Fibroblast of lung (primary cell): ENCODE measurements at regions not wholly inside any gene's neighbourhood (a gene's known extent, or its start where the extent isn't known, plus 50 kb on each side); places are given as distances from the start of the nearest gene placed in this dataset.
"Not testable (repeated sequence)": the region's sequence is repeated elsewhere in the genome, so short reads cannot be mapped to it uniquely, and the experiment has no call there.

Experiments used
- DNase-seq, 2 donors: peaks; one replicate each; pipeline versions ENCODE4 v3.0.0 to v3.0.0-alpha.2; 2010; ENCODE audit warnings: low read depth in 2 of 2
- H2AFZ ChIP-seq: 2 replicates; pipeline ENCODE4 v1.5.1; 2012; ENCODE audit warnings: low read length, control low read depth, inconsistent platforms
- H3K27ac ChIP-seq: 2 replicates; pipeline ENCODE4 v1.5.1; 2011; ENCODE audit warnings: low read length, control low read depth; ENCODE audit not compliant: insufficient read depth
- H3K27me3 ChIP-seq: 2 replicates; pipeline ENCODE4 v1.5.1; 2011; ENCODE audit warnings: mild to moderate bottlenecking, low read length; ENCODE audit not compliant: control insufficient read depth, insufficient read depth
- H3K36me3 ChIP-seq: 2 replicates; pipeline ENCODE4 v1.5.1; 2011; ENCODE audit warnings: low read length; ENCODE audit not compliant: control insufficient read depth, insufficient read depth
- H3K4me1 ChIP-seq: 2 replicates; pipeline ENCODE4 v1.5.1; 2011; ENCODE audit warnings: low read length; ENCODE audit not compliant: control insufficient read depth, insufficient read depth; ENCODE audit errors: extremely low read depth
- H3K4me2 ChIP-seq: 2 replicates; pipeline ENCODE4 v1.5.1; 2011; ENCODE audit warnings: low read length, control low read depth; ENCODE audit not compliant: insufficient read depth; ENCODE audit errors: extremely low read depth
- H3K4me3 ChIP-seq, 4 experiments: fragments of 200-600 bp in 1 of 4; sonication (generic) in 1 of 4; replicated peaks in 1 of 4; 2 replicates each; pipeline ENCODE4 v1.5.1; 2011 to 2016; ENCODE audit warnings: low read length in 4 of 4, low read depth in 3 of 4, mild to moderate bottlenecking in 3 of 4, control low read depth in 2 of 4, inconsistent platforms in 1 of 4, mixed read lengths in 1 of 4; ENCODE audit not compliant: insufficient read depth in 1 of 4; ENCODE audit errors: control extremely low read depth in 1 of 4
- H3K79me2 ChIP-seq: 2 replicates; pipeline ENCODE4 v1.5.1; 2012; ENCODE audit warnings: mild to moderate bottlenecking, low read length, inconsistent platforms; ENCODE audit not compliant: control insufficient read depth, insufficient read depth
- H3K9ac ChIP-seq: 2 replicates; pipeline ENCODE4 v1.5.1; 2011; ENCODE audit warnings: mild to moderate bottlenecking, low read length, control low read depth; ENCODE audit not compliant: insufficient read depth
- H3K9me3 ChIP-seq: 2 replicates; pipeline ENCODE4 v1.5.1; 2012; ENCODE audit warnings: low read depth, low read length; ENCODE audit not compliant: control insufficient read depth, insufficient read depth
- H4K20me1 ChIP-seq: 2 replicates; pipeline ENCODE4 v1.5.1; 2011; ENCODE audit warnings: low read length; ENCODE audit not compliant: control insufficient read depth, insufficient read depth; ENCODE audit errors: extremely low read depth
- CTCF ChIP-seq, 2 donors: IDR thresholded peaks in 1 of 2; conservative IDR thresholded peaks in 1 of 2; 1 replicate in 1 of 2; 2 replicates in 1 of 2; pipeline ENCODE4 v1.5.1; 2011 to 2012; ENCODE audit warnings: low read length in 2 of 2, control low read depth in 1 of 2, inconsistent platforms in 1 of 2, low read depth in 1 of 2, mild to moderate bottlenecking in 1 of 2
- EZH2 ChIP-seq: IDR thresholded peaks from 2 replicates; pipeline ENCODE4 v1.5.1; 2012; ENCODE audit warnings: low read length, control low read depth, mild to moderate bottlenecking; ENCODE audit errors: missing control alignments

- H3K79me2 ChIP-seq, result no peaks in the 10 kb centered on the region
- no peaks in the 10 kb centered on the region for H3K27me3 ChIP-seq
- no peaks in the 10 kb centered on the region for H3K9me3 ChIP-seq
- H3K27ac ChIP-seq, result no peak overlapping the region
- H3K4me1 ChIP-seq, result no peaks in the 10 kb centered on the region
- H2AFZ ChIP-seq, result no peak overlapping the region
- H3K9ac ChIP-seq, result no peak overlapping the region
- no peak for DNase-seq
- H3K4me3 ChIP-seq, result no peak overlapping the region
- no peak overlapping the region for H3K4me2 ChIP-seq
- H3K36me3 ChIP-seq, result no peaks in the 10 kb centered on the region
- TF ChIP-seq EZH2 (no peak), CTCF (conservative IDR thresholded peaks at IDR 0.05 in 1 of 2, IDR thresholded peaks at IDR 0.05 in 1 of 2; ENCODE audit: low read depth in 1 of 2, low read length in 2 of 2) (no peak)
- H4K20me1 ChIP-seq, result no peaks in the 10 kb centered on the region
Measured at GRCh38 chr6:137390334-137390733, 103.9 kb downstream of the OLIG3 start.

- H3K9me3 ChIP-seq, result no peaks in the 10 kb centered on the region
- H4K20me1 ChIP-seq, result no peaks in the 10 kb centered on the region
- no peak overlapping the region for H3K27ac ChIP-seq
- H3K4me2 ChIP-seq, result no peak overlapping the region
- TF ChIP-seq CTCF (conservative IDR thresholded peaks at IDR 0.05 in 1 of 2, IDR thresholded peaks at IDR 0.05 in 1 of 2; ENCODE audit: low read depth in 1 of 2, low read length in 2 of 2), result no peak
- no peak for TF ChIP-seq EZH2
- H3K79me2 ChIP-seq, result no peaks in the 10 kb centered on the region
- H3K27me3 ChIP-seq, result no peaks in the 10 kb centered on the region
- H2AFZ ChIP-seq, result no peak overlapping the region
- H3K4me1 ChIP-seq, result no peaks in the 10 kb centered on the region
- H3K9ac ChIP-seq, result no peak overlapping the region
- H3K36me3 ChIP-seq, result no peaks in the 10 kb centered on the region
- DNase-seq, result no peak
- no peak overlapping the region for H3K4me3 ChIP-seq
Measured at GRCh38 chr6:137389150-137389704, 105.0 kb downstream of the OLIG3 start.

GRCh38 chr6:137387096-137387764 lies 107.0 kb downstream of the OLIG3 start:
- Histone ChIP-seq H3K4me1 (no peaks in the 10 kb centered on the region), H2AFZ (no peak overlapping the region), H3K4me2 (no peak overlapping the region), H3K9ac (no peak overlapping the region), H3K27ac (no peak overlapping the region), H3K79me2 (no peaks in the 10 kb centered on the region), H3K9me3 (no peaks in the 10 kb centered on the region), H3K36me3 (no peaks in the 10 kb centered on the region), H3K4me3 (no peak overlapping the region), H4K20me1 (no peaks in the 10 kb centered on the region), H3K27me3 (no peaks in the 10 kb centered on the region)
- DNase-seq, result no peak
- no peak for TF ChIP-seq CTCF (conservative IDR thresholded peaks at IDR 0.05 in 1 of 2, IDR thresholded peaks at IDR 0.05 in 1 of 2; ENCODE audit: low read depth in 1 of 2, low read length in 2 of 2)
- no peak for TF ChIP-seq EZH2

- H4K20me1 ChIP-seq, H3K79me2 ChIP-seq, H3K27me3 ChIP-seq, H3K4me2 ChIP-seq, H3K9me3 ChIP-seq, H3K36me3 ChIP-seq, H2AFZ ChIP-seq, H3K27ac ChIP-seq, H3K4me1 ChIP-seq, H3K4me3 ChIP-seq, DNase-seq, H3K9ac ChIP-seq: not testable (repeated sequence)
Measured at GRCh38 chr6:137383287-137383686, 110.9 kb downstream of the OLIG3 start.
